MV-4-11 (cell line): ENCODE measurements at regions not wholly inside any gene's neighbourhood (a gene's known extent, or its start where the extent isn't known, plus 50 kb on each side); places are given as distances from the start of the nearest gene placed in this dataset.
"Not testable (repeated sequence)": the region's sequence is repeated elsewhere in the genome, so short reads cannot be mapped to it uniquely, and the experiment has no call there.

Experiments used
- DNase-seq: peaks from one replicate; lab custom pipeline; 2025; lab: John Stamatoyannopoulos, UW

- DNase-seq: not testable (repeated sequence)
Measured at GRCh38 chr14:106257569-106257994, 731.2 kb downstream of the TMEM121 start.

- DNase-seq: peak; percentile 37
Measured at GRCh38 chr14:106268013-106268727, 741.8 kb downstream of the TMEM121 start.

- no peak for DNase-seq
Measured at GRCh38 chr14:106269029-106269428, 742.6 kb downstream of the TMEM121 start.

GRCh38 chr14:106269451-106270204, 743.2 kb downstream of the TMEM121 start:
- DNase-seq: no peak

- peak; percentile 25 for DNase-seq
Measured at GRCh38 chr14:106270476-106271121, 744.2 kb downstream of the TMEM121 start.

- no peak for DNase-seq
Measured at GRCh38 chr14:106276326-106277267, 750.2 kb downstream of the TMEM121 start.

- no peak for DNase-seq
Measured at GRCh38 chr14:106277503-106277902, 751.1 kb downstream of the TMEM121 start.

- DNase-seq: no peak
Measured at GRCh38 chr14:106280876-106281275, 754.5 kb downstream of the TMEM121 start.

- DNase-seq: no peak
Measured at GRCh38 chr14:106286697-106287290, 760.4 kb downstream of the TMEM121 start.

GRCh38 chr14:106287506-106287905, 761.1 kb downstream of the TMEM121 start:
- DNase-seq: no peak

GRCh38 chr14:106291626-106292025, 765.2 kb downstream of the TMEM121 start:
- DNase-seq: no peak

GRCh38 chr14:106294324-106294723, 767.9 kb downstream of the TMEM121 start:
- no peak for DNase-seq

- not testable (repeated sequence) for DNase-seq
Measured at GRCh38 chr14:106300951-106301510, 774.6 kb downstream of the TMEM121 start.

GRCh38 chr14:106301609-106302008, 775.2 kb downstream of the TMEM121 start:
- not testable (repeated sequence) for DNase-seq

- no peak for DNase-seq
Measured at GRCh38 chr14:106302661-106303060, 776.3 kb downstream of the TMEM121 start.

GRCh38 chr14:106304271-106304670, 777.9 kb downstream of the TMEM121 start:
- DNase-seq: no peak

GRCh38 chr14:106308839-106309389, 782.5 kb downstream of the TMEM121 start:
- DNase-seq: peak; percentile 59

GRCh38 chr14:106309423-106309822, 783.0 kb downstream of the TMEM121 start:
- no peak for DNase-seq

GRCh38 chr14:106315436-106315835, 789.1 kb downstream of the TMEM121 start:
- DNase-seq: no peak

- no peak for DNase-seq
Measured at GRCh38 chr14:106317593-106317992, 791.2 kb downstream of the TMEM121 start.

GRCh38 chr14:106318700-106319099, 792.3 kb downstream of the TMEM121 start:
- no peak for DNase-seq
